Upper lobe of left lung (tissue), 6 donors: ENCODE measurements at regions not wholly inside any gene's neighbourhood (a gene's known extent, or its start where the extent isn't known, plus 50 kb on each side); places are given as distances from the start of the nearest gene placed in this dataset.

Experiments
- ATAC-seq, 2 donors: fragments of 200-7000 bp; cut with Tn5 transposase; one replicate each; pipeline ENCODE4 v1.9.1; 2022; ENCODE audit warnings: mild to moderate bottlenecking in 2 of 2, moderate library complexity in 2 of 2; ENCODE audit not compliant: low FRiP score in 2 of 2
- DNase-seq, 2 donors: peaks; one replicate each; pipeline ENCODE4 v3.0.0-alpha.2; 2019 to 2020
- H3K27ac ChIP-seq, 4 donors: fragments of 200-600 bp; sonication (generic); one replicate each; pipeline ENCODE4 v1.5.1; 2016 to 2019
- H3K27me3 ChIP-seq, 4 donors: fragments of 200-600 bp; sonication (generic); one replicate each; pipeline ENCODE4 v1.5.1; 2017 to 2019
- H3K36me3 ChIP-seq, 4 donors: fragments of 200-600 bp; sonication (generic); one replicate each; pipeline ENCODE4 v1.5.1; 2016 to 2019
- H3K4me1 ChIP-seq, 4 donors: fragments of 200-600 bp; sonication (generic); one replicate each; pipeline ENCODE4 v1.5.1; 2018 to 2019
- H3K4me3 ChIP-seq, 4 donors: fragments of 200-600 bp; sonication (generic); one replicate each; pipeline ENCODE4 v1.5.1; 2017 to 2019; ENCODE audit warnings: mild to moderate bottlenecking in 2 of 4, moderate library complexity in 1 of 4
- H3K9me3 ChIP-seq, 4 donors: fragments of 200-600 bp; sonication (generic); one replicate each; pipeline ENCODE4 v1.5.1; 2018 to 2019
- CTCF ChIP-seq, 6 experiments: fragments of 450-650 bp in 4 of 6; fragments of 200-600 bp in 2 of 6; sonication (generic) in 2 of 6; IDR thresholded peaks; one replicate each; pipeline ENCODE4 v1.5.1; 2016 to 2019; ENCODE audit warnings: antibody characterized with exemption in 6 of 6
- EP300 ChIP-seq, 4 donors: sonication (generic); formaldehyde crosslinking; IDR thresholded peaks; one replicate each; pipeline ENCODE4 v1.5.1; 2017; ENCODE audit warnings: antibody characterized with exemption in 4 of 4, control low read depth in 2 of 4
- POLR2A ChIP-seq, 4 donors: fragments of 450-650 bp; IDR thresholded peaks; one replicate each; pipeline ENCODE4 v1.5.1; 2016 to 2017; ENCODE audit warnings: antibody characterized with exemption in 4 of 4, mild to moderate bottlenecking in 2 of 4
- POLR2AphosphoS5 ChIP-seq, 2 donors: sonication (generic); formaldehyde crosslinking; IDR thresholded peaks; one replicate each; pipeline ENCODE4 v1.5.1; 2017; ENCODE audit warnings: antibody characterized with exemption in 2 of 2
- WGBS, 2 donors: methylation state at CpG; one replicate each; pipeline ENCODE4 v1.1.5; 2017 to 2018; 5-methylcytosine and 5-hydroxymethylcytosine counted together
- donor health status: DM: no; HTN: no; CAD: no; lungs with moderate emphysema.
- donor health status: DM: no; HTN: yes; CAD: no; lungs with severe emphysema.

GRCh38 chr6:44622555-44622954 is 235.0 kb downstream of the CDC5L start:
- Histone ChIP-seq H3K4me3 (no peak overlapping the region), H3K36me3 (no peaks in the 10 kb centered on the region), H3K4me1 (peaks cover 0 to 4% (median 0%) of the 10 kb centered on the region in 4 donors), H3K9me3 (no peaks in the 10 kb centered on the region), H3K27ac (no peak overlapping the region), H3K27me3 (no peaks in the 10 kb centered on the region)
- ATAC-seq (no peak), DNase-seq (no peak)
- WGBS, 2 donors = 87 to 90% methylated on average over 8 of the region's 8 CpGs
- no peak for TF ChIP-seq POLR2AphosphoS5 (IDR thresholded peaks at IDR 0.05)
- no peak for TF ChIP-seq EP300 (IDR thresholded peaks at IDR 0.05)
- TF ChIP-seq CTCF (IDR thresholded peaks at IDR 0.05) = no peak
- TF ChIP-seq POLR2A (IDR thresholded peaks at IDR 0.05) = no peak

GRCh38 chr6:44622956-44623355 is 235.4 kb downstream of the CDC5L start:
- TF ChIP-seq POLR2AphosphoS5 (IDR thresholded peaks at IDR 0.05) = no peak
- no peak for TF ChIP-seq POLR2A (IDR thresholded peaks at IDR 0.05)
- TF ChIP-seq CTCF (IDR thresholded peaks at IDR 0.05) = no peak
- no peak for TF ChIP-seq EP300 (IDR thresholded peaks at IDR 0.05)
- H3K4me1 ChIP-seq = peaks cover 0 to 4% (median 0%) of the 10 kb centered on the region in 4 donors
- no peaks in the 10 kb centered on the region for H3K36me3 ChIP-seq
- ATAC-seq (no peak), DNase-seq (no peak)
- H3K27ac ChIP-seq = no peak overlapping the region
- 55 to 60% methylated on average over 2 of the region's 2 CpGs for WGBS, 2 donors
- H3K27me3 ChIP-seq = no peaks in the 10 kb centered on the region
- H3K9me3 ChIP-seq = no peaks in the 10 kb centered on the region
- no peak overlapping the region for H3K4me3 ChIP-seq

- Histone ChIP-seq H3K9me3 (no peaks in the 10 kb centered on the region), H3K4me3 (no peak overlapping the region), H3K27me3 (no peaks in the 10 kb centered on the region), H3K36me3 (no peaks in the 10 kb centered on the region), H3K27ac (no peak overlapping the region), H3K4me1 (peaks cover 0 to 4% (median 0%) of the 10 kb centered on the region in 4 donors)
- TF ChIP-seq POLR2AphosphoS5 (IDR thresholded peaks at IDR 0.05) (no peak), EP300 (IDR thresholded peaks at IDR 0.05) (no peak)
- DNase-seq = peak in 1 of 2 donors; percentile 57
- WGBS, 2 donors = 73 to 76% methylated on average over 5 of the region's 5 CpGs
- ATAC-seq = no peak
Observed at GRCh38 chr6:44624226-44624625, 236.7 kb downstream of the CDC5L start.

- WGBS, 2 donors = 85 to 86% methylated on average over 8 of the region's 8 CpGs
- no peaks in the 10 kb centered on the region for H3K9me3 ChIP-seq
- H3K4me1 ChIP-seq = peaks cover 0 to 4% (median 0%) of the 10 kb centered on the region in 4 donors
- DNase-seq (no peak), ATAC-seq (no peak)
- TF ChIP-seq EP300 (IDR thresholded peaks at IDR 0.05) (no peak), POLR2A (IDR thresholded peaks at IDR 0.05) (no peak), CTCF (IDR thresholded peaks at IDR 0.05) (no peak), POLR2AphosphoS5 (IDR thresholded peaks at IDR 0.05) (no peak)
- H3K4me3 ChIP-seq = no peak overlapping the region
- H3K27me3 ChIP-seq = no peaks in the 10 kb centered on the region
- no peaks in the 10 kb centered on the region for H3K36me3 ChIP-seq
- H3K27ac ChIP-seq = no peak overlapping the region
Observed at GRCh38 chr6:44624936-44625573, 237.5 kb downstream of the CDC5L start.

GRCh38 chr6:44625996-44626395 is 238.5 kb downstream of the CDC5L start:
- TF ChIP-seq POLR2AphosphoS5 (IDR thresholded peaks at IDR 0.05) = no peak
- peaks cover 0 to 4% (median 0%) of the 10 kb centered on the region in 4 donors for H3K4me1 ChIP-seq
- H3K9me3 ChIP-seq = no peaks in the 10 kb centered on the region
- ATAC-seq (no peak), DNase-seq (no peak)
- H3K4me3 ChIP-seq = no peak overlapping the region
- WGBS, 2 donors = 95 to 98% methylated on average over 2 of the region's 2 CpGs
- no peaks in the 10 kb centered on the region for H3K27me3 ChIP-seq
- no peak overlapping the region for H3K27ac ChIP-seq
- H3K36me3 ChIP-seq = no peaks in the 10 kb centered on the region

- TF ChIP-seq POLR2AphosphoS5 (IDR thresholded peaks at IDR 0.05) (no peak), EP300 (IDR thresholded peaks at IDR 0.05) (no peak)
- Histone ChIP-seq H3K4me3 (no peak overlapping the region), H3K27ac (no peak overlapping the region), H3K36me3 (no peaks in the 10 kb centered on the region), H3K4me1 (peaks cover 0 to 4% (median 0%) of the 10 kb centered on the region in 4 donors), H3K9me3 (no peaks in the 10 kb centered on the region), H3K27me3 (no peaks in the 10 kb centered on the region)
- DNase-seq (no peak), ATAC-seq (no peak)
- 92 to 94% methylated on average over 7 to 9 of the region's 9 CpGs for WGBS, 2 donors
Observed at GRCh38 chr6:44626616-44627015, 239.1 kb downstream of the CDC5L start.
